ENCODE measurements at regions not wholly inside any gene's neighbourhood (a gene's known extent, or its start where the extent isn't known, plus 50 kb on each side); places are given as distances from the start of the nearest gene placed in this dataset.

- TF ChIP-seq CTCF (IDR thresholded peaks at IDR 0.05; ENCODE audit: borderline replicate concordance, extremely low read depth, low read length, poor library complexity, severe bottlenecking), result no peak
- TF ChIP-seq EZH2 (IDR thresholded peaks at IDR 0.05; ENCODE audit: borderline replicate concordance, low read depth, low read length, severe bottlenecking), result no peak
These were observed 927.1 kb upstream of the MBL2 start for GRCh38 chr10:53699684-53700083.
